Kidney epithelial cell (primary cell): ENCODE measurements at regions not wholly inside any gene's neighbourhood (a gene's known extent, or its start where the extent isn't known, plus 50 kb on each side); places are given as distances from the start of the nearest gene placed in this dataset.
A peak's percentile ranks its signal among the peaks of the same experiment; 100 is the strongest.

Source experiments
- DNase-seq: peaks from one replicate; pipeline ENCODE4 v3.0.0-alpha.2; 2010; ENCODE audit warnings: low read depth
- H3K27me3 ChIP-seq: 2 replicates; pipeline ENCODE4 v1.6.0; 2011; ENCODE audit warnings: low read length; ENCODE audit not compliant: control insufficient read depth, insufficient read depth
- H3K36me3 ChIP-seq: 2 replicates; pipeline ENCODE4 v1.5.1; 2011; ENCODE audit warnings: low read length; ENCODE audit not compliant: control insufficient read depth, insufficient read depth
- H3K4me3 ChIP-seq: 2 replicates; pipeline ENCODE4 v1.5.1; 2011; ENCODE audit warnings: low read depth, mild to moderate bottlenecking, control low read depth, low read length
- CTCF ChIP-seq: IDR thresholded peaks from 2 replicates; pipeline ENCODE4 v1.5.1; 2011; ENCODE audit warnings: mild to moderate bottlenecking, moderate library complexity, low read length, control low read depth, inconsistent platforms; ENCODE audit not compliant: insufficient read depth, poor library complexity, severe bottlenecking

GRCh38 chr4:17124767-17125166, 226.3 kb upstream of the LDB2 start:
- no peaks in the 10 kb centered on the region for H3K36me3 ChIP-seq
- peak; percentile 24 for TF ChIP-seq CTCF
- no peak for DNase-seq
- H3K27me3 ChIP-seq: no peaks in the 10 kb centered on the region
- no peak overlapping the region for H3K4me3 ChIP-seq

- no peak overlapping the region for H3K4me3 ChIP-seq
- H3K27me3 ChIP-seq: no peaks in the 10 kb centered on the region
- DNase-seq: no peak
- TF ChIP-seq CTCF: no peak
- no peaks in the 10 kb centered on the region for H3K36me3 ChIP-seq
These were observed 222.3 kb upstream of the LDB2 start for GRCh38 chr4:17120761-17121160.

- Histone ChIP-seq H3K36me3 (no peaks in the 10 kb centered on the region), H3K27me3 (no peaks in the 10 kb centered on the region), H3K4me3 (no peak overlapping the region)
- no peak for DNase-seq
- no peak for TF ChIP-seq CTCF
These were observed 219.3 kb upstream of the LDB2 start for GRCh38 chr4:17117746-17118145.

GRCh38 chr4:17115583-17115982, 217.1 kb upstream of the LDB2 start:
- Histone ChIP-seq H3K27me3 (no peaks in the 10 kb centered on the region), H3K4me3 (no peak overlapping the region), H3K36me3 (no peaks in the 10 kb centered on the region)
- DNase-seq: no peak
- no peak for TF ChIP-seq CTCF

GRCh38 chr4:17112292-17112659, 213.8 kb upstream of the LDB2 start:
- TF ChIP-seq CTCF: peak; percentile 60
- Histone ChIP-seq H3K27me3 (no peaks in the 10 kb centered on the region), H3K4me3 (no peak overlapping the region), H3K36me3 (no peaks in the 10 kb centered on the region)
- DNase-seq: no peak

GRCh38 chr4:17109126-17109525, 210.7 kb upstream of the LDB2 start:
- no peak for TF ChIP-seq CTCF
- DNase-seq: no peak
- no peaks in the 10 kb centered on the region for H3K36me3 ChIP-seq

More at GRCh38 chr4:17109126-17109525, 210.7 kb upstream of the LDB2 start:
- Histone ChIP-seq H3K27me3 (no peaks in the 10 kb centered on the region), H3K4me3 (no peak overlapping the region)
